ENCODE measurements at regions not wholly inside any gene's neighbourhood (a gene's known extent, or its start where the extent isn't known, plus 50 kb on each side); places are given as distances from the start of the nearest gene placed in this dataset.
"Not testable (repeated sequence)": the region's sequence is repeated elsewhere in the genome, so short reads cannot be mapped to it uniquely, and the experiment has no call there.

DNA sequence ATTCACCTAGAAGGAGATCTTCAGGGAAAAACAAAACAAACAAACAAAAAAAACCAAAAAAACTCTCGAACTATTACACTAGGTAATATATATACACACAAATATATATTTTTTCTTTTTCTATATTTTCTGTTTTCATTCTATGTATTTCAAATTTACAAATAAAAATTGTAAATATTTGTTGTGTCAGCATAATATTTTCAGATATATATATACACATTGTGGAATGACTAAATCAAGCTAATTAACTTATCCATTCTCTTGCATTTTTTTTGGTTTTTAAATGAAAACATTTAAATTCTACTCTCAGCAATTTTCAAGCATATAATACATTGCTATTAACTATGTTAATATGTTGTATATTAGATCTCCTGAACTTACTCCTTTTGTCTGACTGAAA is 762.0 kb upstream of the PCDH10 start:
- no peak overlapping the region for H3K4me3 ChIP-seq (ENCODE audit: low read depth, low read length)
- TF ChIP-seq, protein P1, sequence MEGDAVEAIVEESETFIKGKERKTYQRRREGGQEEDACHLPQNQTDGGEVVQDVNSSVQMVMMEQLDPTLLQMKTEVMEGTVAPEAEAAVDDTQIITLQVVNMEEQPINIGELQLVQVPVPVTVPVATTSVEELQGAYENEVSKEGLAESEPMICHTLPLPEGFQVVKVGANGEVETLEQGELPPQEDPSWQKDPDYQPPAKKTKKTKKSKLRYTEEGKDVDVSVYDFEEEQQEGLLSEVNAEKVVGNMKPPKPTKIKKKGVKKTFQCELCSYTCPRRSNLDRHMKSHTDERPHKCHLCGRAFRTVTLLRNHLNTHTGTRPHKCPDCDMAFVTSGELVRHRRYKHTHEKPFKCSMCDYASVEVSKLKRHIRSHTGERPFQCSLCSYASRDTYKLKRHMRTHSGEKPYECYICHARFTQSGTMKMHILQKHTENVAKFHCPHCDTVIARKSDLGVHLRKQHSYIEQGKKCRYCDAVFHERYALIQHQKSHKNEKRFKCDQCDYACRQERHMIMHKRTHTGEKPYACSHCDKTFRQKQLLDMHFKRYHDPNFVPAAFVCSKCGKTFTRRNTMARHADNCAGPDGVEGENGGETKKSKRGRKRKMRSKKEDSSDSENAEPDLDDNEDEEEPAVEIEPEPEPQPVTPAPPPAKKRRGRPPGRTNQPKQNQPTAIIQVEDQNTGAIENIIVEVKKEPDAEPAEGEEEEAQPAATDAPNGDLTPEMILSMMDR (conservative IDR thresholded peaks at IDR 0.05; ENCODE audit: low read depth, low read length), result no peak
- no peak for DNase-seq (ENCODE audit: low read depth)

DNA sequence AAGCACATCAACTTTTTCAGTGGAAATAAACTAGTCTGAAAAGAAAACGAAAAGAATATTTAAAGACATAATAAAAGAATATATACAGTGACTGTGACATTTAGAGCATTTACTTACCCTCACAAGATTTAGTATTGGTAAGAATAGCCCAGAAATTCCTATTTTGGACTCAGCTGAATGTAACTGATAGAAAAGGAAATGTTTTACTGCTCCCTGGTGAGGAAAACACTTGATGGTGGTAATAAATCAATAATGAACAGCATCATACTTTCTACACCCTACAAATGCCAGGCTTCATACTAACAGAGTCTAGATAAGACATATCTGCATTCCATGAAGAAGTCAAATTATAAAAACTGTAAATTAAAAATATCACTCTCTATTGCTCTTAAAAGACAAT is 753.5 kb upstream of the PCDH10 start:
- DNase-seq (ENCODE audit: low read depth), result no peak
- TF ChIP-seq, protein P1 (conservative IDR thresholded peaks at IDR 0.05; ENCODE audit: low read depth, low read length), result no peak
- no peak overlapping the region for H3K4me3 ChIP-seq (ENCODE audit: low read depth, low read length)

DNA sequence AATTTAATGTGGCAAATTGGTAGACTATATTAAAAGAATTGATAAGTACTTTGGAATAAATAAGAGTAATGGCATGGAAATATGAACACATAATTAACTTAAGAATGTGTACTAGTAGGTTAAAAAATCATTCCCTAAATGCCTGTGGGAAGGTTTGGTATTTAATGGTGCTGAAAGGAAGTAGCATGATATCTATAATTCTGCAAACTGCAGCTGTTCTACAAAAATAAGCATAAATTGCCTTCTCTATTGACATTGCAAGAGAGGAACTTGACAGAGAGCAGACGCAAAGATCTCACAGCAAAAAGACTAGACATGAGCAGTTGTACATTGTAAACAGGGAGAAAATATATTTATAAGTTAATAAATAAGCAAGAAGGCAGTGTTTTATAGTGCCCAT is 752.5 kb upstream of the PCDH10 start:
- TF ChIP-seq, protein P1 (conservative IDR thresholded peaks at IDR 0.05; ENCODE audit: low read depth, low read length), result no peak
- peak; percentile 73 for DNase-seq (ENCODE audit: low read depth)
- H3K4me3 ChIP-seq (ENCODE audit: low read depth, low read length), result no peak overlapping the region

DNA sequence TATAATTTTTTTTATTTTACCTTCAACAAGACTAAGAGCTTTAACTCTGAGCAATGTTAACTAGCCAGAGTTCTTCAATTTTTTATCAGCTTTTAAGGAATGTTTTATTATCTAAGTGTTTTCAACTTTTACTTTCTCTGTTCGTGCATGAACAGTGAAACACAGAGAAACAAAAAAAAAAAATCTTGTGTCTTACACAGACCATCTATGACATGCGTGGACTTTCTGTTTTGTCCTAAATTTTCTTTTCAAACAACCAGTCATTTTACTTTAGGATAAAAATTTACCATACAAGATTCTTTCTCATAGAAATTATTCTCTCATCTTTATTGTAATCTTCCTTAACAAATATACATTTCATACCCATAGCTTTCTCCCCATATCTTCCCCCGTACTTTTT is 731.9 kb upstream of the PCDH10 start:
- TF ChIP-seq, protein P1 (conservative IDR thresholded peaks at IDR 0.05; ENCODE audit: low read depth, low read length), result no peak
- no peak overlapping the region for H3K4me3 ChIP-seq (ENCODE audit: low read depth, low read length)
- DNase-seq (ENCODE audit: low read depth), result no peak

DNA sequence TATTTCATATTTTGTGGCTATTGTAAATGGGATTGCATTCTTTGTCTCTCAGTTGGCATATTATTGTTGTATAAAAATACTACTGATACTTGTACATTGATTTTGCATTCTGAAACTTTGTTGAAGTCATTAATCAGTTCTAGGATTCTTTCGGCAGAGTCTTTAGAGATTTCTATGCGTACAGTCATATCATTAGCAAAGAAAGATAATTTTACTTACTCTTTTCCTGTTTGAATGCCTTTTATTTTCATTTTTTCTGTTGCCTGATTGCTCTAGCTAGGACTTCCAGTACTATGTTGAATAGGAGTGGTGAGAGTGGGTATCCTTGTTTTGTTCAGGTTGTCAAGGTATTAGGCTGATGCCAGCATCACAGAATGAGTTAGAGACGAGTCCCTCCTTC is 722.0 kb upstream of the PCDH10 start:
- TF ChIP-seq, protein P1 (conservative IDR thresholded peaks at IDR 0.05; ENCODE audit: low read depth, low read length), result no peak
- H3K4me3 ChIP-seq (ENCODE audit: low read depth, low read length), result no peak overlapping the region

DNA sequence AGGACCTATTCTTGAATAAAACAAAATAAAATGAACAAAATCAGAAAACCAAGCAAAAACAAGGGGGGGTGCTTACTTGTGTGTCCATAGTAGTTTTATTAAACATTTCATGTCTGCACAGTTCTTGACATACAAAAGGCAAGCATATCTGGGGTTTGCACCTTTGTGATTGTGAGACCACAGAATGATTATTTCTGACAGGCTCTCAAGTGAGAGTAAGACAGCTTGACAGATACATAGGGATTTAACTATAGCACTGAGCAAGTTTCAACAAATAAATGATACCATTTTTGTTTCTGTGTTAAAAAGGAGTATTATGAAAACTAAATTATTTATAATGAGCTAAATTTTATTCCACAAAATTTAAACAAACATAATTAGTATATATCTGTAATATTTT is 712.0 kb upstream of the PCDH10 start:
- TF ChIP-seq, protein P1 (conservative IDR thresholded peaks at IDR 0.05; ENCODE audit: low read depth, low read length), result no peak
- no peak overlapping the region for H3K4me3 ChIP-seq (ENCODE audit: low read depth, low read length)
- DNase-seq (ENCODE audit: low read depth), result no peak

More for the DNA sequence above, 722.0 kb upstream of the PCDH10 start:
- no peak for DNase-seq (ENCODE audit: low read depth)

DNA sequence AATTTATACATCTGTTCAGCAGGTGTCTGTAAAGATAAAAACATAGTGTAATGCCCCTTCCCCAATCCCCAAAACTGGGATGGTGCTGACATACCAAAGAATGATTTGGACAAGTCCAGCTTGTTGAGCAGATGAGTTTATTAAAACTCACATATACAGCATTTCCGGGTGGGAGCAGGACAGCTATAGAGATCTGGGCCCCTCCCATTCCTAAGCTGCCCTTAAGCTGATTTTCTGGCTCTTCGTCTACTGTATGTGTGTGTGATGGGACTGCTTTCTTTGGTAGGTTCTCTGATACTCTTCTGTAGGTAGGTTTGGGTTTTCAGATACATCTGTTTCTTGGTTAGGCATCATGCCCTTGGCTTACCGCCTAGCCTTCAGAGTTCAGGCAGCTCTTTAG is 703.7 kb upstream of the PCDH10 start:
- TF ChIP-seq, protein P1 (conservative IDR thresholded peaks at IDR 0.05; ENCODE audit: low read depth, low read length), result no peak
- H3K4me3 ChIP-seq (ENCODE audit: low read depth, low read length), result no peak overlapping the region
- no peak for DNase-seq (ENCODE audit: low read depth)

DNA sequence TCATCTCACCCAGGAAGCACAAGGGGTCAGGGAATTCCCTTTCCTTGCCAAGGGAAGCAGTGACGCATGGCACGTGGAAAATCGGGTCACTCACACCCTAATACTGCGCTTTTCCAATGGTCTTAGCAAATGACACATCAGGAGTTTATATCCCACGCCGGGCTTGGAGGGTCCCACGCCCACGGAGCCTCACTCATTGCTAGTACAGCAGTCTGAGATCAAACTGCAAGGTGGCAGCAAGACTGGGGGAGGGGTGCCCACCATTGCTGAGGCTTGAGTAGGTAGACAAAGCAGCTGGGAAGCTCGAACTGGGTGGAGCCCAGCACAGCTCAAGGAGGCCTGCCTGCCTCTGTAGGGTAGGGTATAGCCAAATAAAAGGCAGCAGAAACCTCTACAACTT is 691.1 kb upstream of the PCDH10 start:
- H3K4me3 ChIP-seq (ENCODE audit: low read depth, low read length); DNase-seq (ENCODE audit: low read depth): not testable (repeated sequence)

Measured in choroid plexus epithelial cell (primary cell).